Common myeloid progenitor, CD34-positive (primary cell): ENCODE measurements at regions not wholly inside any gene's neighbourhood (a gene's known extent, or its start where the extent isn't known, plus 50 kb on each side); places are given as distances from the start of the nearest gene placed in this dataset.

Experiments used
- CTCF ChIA-PET: fragments of 350-600 bp; sonication (Branson Sonifier 250); formaldehyde crosslinking; loops from one replicate; lab custom pipeline; 2021; ENCODE audit warnings: antibody characterized with exemption; lab: Charles Lee
- POLR2A ChIA-PET: fragments of 350-600 bp; sonication (Branson Sonifier 250); formaldehyde crosslinking; loops from one replicate; lab custom pipeline; 2021; ENCODE audit warnings: antibody characterized with exemption; lab: Charles Lee
- DNase-seq, 3 donors: peaks; one replicate each; pipeline versions ENCODE4 v3.0.0 to v3.0.0-alpha.2; 2013
- H3K27ac ChIP-seq, 2 experiments: 1 replicate in 1 of 2; 2 replicates in 1 of 2; pipeline ENCODE4 v1.7.0; 2013; ENCODE audit warnings: inconsistent platforms in 2 of 2, low read length in 2 of 2, mild to moderate bottlenecking in 2 of 2, low read depth in 1 of 2, moderate library complexity in 1 of 2; ENCODE audit not compliant: severe bottlenecking in 2 of 2, insufficient read depth in 1 of 2, poor library complexity in 1 of 2
- H3K27me3 ChIP-seq, 5 experiments: replicated peaks in 2 of 5; 1 replicate in 3 of 5; 2 replicates in 2 of 5; pipeline versions ENCODE4 v1.6.1 to v1.7.0; 2013; ENCODE audit warnings: low read length in 4 of 5, mild to moderate bottlenecking in 2 of 5, moderate library complexity in 2 of 5, inconsistent platforms in 1 of 5; ENCODE audit not compliant: insufficient read depth in 5 of 5, control insufficient read depth in 4 of 5
- H3K36me3 ChIP-seq, 4 experiments: 1 replicate in 2 of 4; 2 replicates in 2 of 4; pipeline versions ENCODE4 v1.6.1 to v1.7.0; 2013; ENCODE audit warnings: low read length in 3 of 4, control low read depth in 1 of 4, mild to moderate bottlenecking in 1 of 4; ENCODE audit not compliant: control insufficient read depth in 4 of 4, insufficient read depth in 4 of 4
- H3K4me1 ChIP-seq, 4 experiments: 1 replicate in 3 of 4; 2 replicates in 1 of 4; pipeline versions ENCODE4 v1.6.1 to v1.7.1; 2013; ENCODE audit warnings: low read length in 3 of 4, mild to moderate bottlenecking in 3 of 4, control low read depth in 1 of 4, inconsistent platforms in 1 of 4, moderate library complexity in 1 of 4; ENCODE audit not compliant: control insufficient read depth in 4 of 4, insufficient read depth in 4 of 4; ENCODE audit errors: control extremely low read depth in 1 of 4
- H3K4me3 ChIP-seq, 7 experiments: 1 replicate in 4 of 7; 2 replicates in 3 of 7; pipeline versions ENCODE4 v1.5.1 to v1.7.0; 2013; ENCODE audit warnings: mild to moderate bottlenecking in 7 of 7, low read length in 6 of 7, moderate library complexity in 6 of 7, inconsistent platforms in 2 of 7, low read depth in 2 of 7, control low read depth in 1 of 7; ENCODE audit not compliant: insufficient read depth in 4 of 7, control insufficient read depth in 1 of 7; ENCODE audit errors: extremely low read depth in 1 of 7
- H3K9me3 ChIP-seq, 5 experiments: 1 replicate in 4 of 5; 2 replicates in 1 of 5; pipeline versions ENCODE4 v1.6.1 to v1.7.1; 2013; ENCODE audit warnings: low read length in 4 of 5, mild to moderate bottlenecking in 2 of 5, inconsistent platforms in 1 of 5, low read depth in 1 of 5, moderate library complexity in 1 of 5; ENCODE audit not compliant: control insufficient read depth in 4 of 5, insufficient read depth in 2 of 5; ENCODE audit errors: control extremely low read depth in 1 of 5
- WGBS: methylation state at CpG from one replicate; pipeline ENCODE4 v1.1.5; 2013; ENCODE audit not compliant: insufficient coverage; 5-methylcytosine and 5-hydroxymethylcytosine counted together

DNA sequence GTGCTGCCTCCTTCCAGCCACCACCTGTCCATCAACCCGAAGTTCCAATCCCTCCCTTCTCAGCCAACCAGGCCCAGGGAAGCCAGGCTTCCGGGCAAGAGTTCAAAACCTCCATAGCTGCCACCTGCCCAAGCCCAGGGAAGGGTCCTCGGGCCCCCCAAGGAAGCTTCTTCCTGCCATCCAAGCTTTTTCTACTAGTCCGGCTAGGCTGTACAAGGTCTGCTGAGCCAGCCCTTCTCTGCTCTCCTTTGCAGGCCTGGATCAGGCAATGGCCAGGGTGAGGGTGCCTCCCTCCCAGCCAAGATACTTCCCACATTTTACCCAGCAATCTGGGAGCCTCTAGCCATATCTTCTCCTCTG is 96.2 kb downstream of the PJA1 start:
- ChIA-PET CTCF (interaction anchor here (0.6 kb wide), 1 partner anchor 42 kb away, joined by 3 read pairs; no protein-coding TSS in a partner anchor), POLR2A (no interaction called here)
- WGBS, result 92% methylated on average over 2 of the region's 4 CpGs
- H3K4me3 ChIP-seq, result no peak overlapping the region
- no peaks in the 10 kb centered on the region for H3K9me3 ChIP-seq
- H3K27me3 ChIP-seq, result peaks cover 0 to 15% (median 0%) of the 10 kb centered on the region in 5 experiments
- H3K36me3 ChIP-seq, result no peaks in the 10 kb centered on the region
- no peaks in the 10 kb centered on the region for H3K4me1 ChIP-seq
- no peak overlapping the region for H3K27ac ChIP-seq
- no peak for DNase-seq

GRCh38 chrX:69068301-69069085 is 96.8 kb downstream of the PJA1 start:
- 88% methylated on average over 6 of the region's 7 CpGs for WGBS
- Histone ChIP-seq H3K27ac (no peak overlapping the region), H3K9me3 (peaks cover 0 to 3% (median 0%) of the 10 kb centered on the region in 5 experiments), H3K4me3 (no peak overlapping the region), H3K4me1 (no peaks in the 10 kb centered on the region), H3K27me3 (peaks cover 0 to 21% (median 0%) of the 10 kb centered on the region in 5 experiments), H3K36me3 (no peaks in the 10 kb centered on the region)
- ChIA-PET CTCF (interaction anchor here (0.6 kb wide), 1 partner anchor 41 kb away, joined by 3 read pairs; no protein-coding TSS in a partner anchor), POLR2A (no interaction called here)
- DNase-seq, result no peak

DNA sequence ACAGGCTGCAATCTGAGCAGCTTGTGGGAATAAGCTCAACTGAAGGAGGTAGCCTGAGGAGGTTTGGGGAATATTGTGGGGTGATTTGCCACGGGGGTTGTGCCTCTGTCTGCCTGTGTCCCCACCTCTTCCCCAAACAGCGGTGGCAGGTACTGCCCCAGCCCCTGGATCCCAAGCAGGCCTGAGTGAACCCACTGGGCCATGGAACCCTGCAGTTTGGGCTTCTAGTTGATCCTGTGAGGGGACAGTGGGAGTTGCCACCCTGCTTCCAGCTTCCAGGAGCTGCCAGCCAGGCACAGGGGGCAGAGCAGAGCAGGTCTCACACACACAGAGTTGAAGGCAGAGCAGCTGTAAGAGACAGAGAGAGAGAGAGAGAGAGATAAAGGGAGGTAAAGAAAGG is 97.4 kb downstream of the PJA1 start:
- Histone ChIP-seq H3K9me3 (peaks cover 0 to 3% (median 0%) of the 10 kb centered on the region in 5 experiments), H3K36me3 (no peaks in the 10 kb centered on the region), H3K27me3 (peaks cover 0 to 21% (median 0%) of the 10 kb centered on the region in 5 experiments), H3K4me1 (no peaks in the 10 kb centered on the region), H3K27ac (no peak overlapping the region), H3K4me3 (no peak overlapping the region)
- no peak for DNase-seq
- ChIA-PET POLR2A (no interaction called here), CTCF (no interaction called here)
- no CpG with 5 or more reads among the region's 2 CpGs for WGBS

DNA sequence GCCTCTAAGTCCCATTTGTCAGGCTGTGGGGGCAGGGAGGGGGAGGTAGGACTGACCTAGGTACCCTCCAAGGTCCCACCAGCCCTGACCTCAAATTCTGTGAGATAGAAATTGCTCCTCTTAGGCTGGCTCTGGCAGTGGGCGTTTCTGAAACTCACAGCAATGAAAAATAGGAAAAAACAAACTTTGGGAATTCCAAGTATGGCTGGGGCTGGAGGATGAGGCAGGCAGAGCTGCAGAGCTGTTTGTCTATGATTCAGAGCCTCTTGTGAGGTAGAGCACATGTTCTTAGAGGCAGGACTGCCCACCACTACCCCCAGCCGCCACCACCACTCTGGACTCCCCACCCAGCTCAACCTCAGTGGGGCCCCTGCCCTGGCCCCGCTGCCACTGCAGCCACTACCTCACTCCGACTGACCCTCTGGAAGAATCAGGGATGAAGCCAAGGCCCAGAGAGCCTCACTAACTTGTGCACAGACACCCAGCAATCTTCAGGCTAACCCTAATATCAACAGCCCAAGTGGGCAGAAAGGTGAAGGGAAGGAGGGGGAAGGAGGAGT is 98.2 kb downstream of the PJA1 start:
- CTCF ChIA-PET, result no interaction called here
- DNase-seq, result no peak
- H3K4me1 ChIP-seq, result no peaks in the 10 kb centered on the region
- H3K9me3 ChIP-seq, result peaks cover 0 to 3% (median 0%) of the 10 kb centered on the region in 5 experiments
- H3K4me3 ChIP-seq, result no peak overlapping the region
- POLR2A ChIA-PET, result no interaction called here
- H3K27ac ChIP-seq, result no peak overlapping the region
- peaks cover 0 to 19% (median 0%) of the 10 kb centered on the region in 5 experiments for H3K27me3 ChIP-seq
- WGBS, result 100% methylated on average over 2 of the region's 4 CpGs
- no peaks in the 10 kb centered on the region for H3K36me3 ChIP-seq

- Histone ChIP-seq H3K27ac (no peak overlapping the region), H3K36me3 (no peaks in the 10 kb centered on the region), H3K4me3 (no peak overlapping the region), H3K4me1 (no peaks in the 10 kb centered on the region), H3K27me3 (peaks cover 0 to 18% (median 0%) of the 10 kb centered on the region in 5 experiments), H3K9me3 (peaks cover 0 to 3% (median 0%) of the 10 kb centered on the region in 5 experiments)
- CTCF ChIA-PET, result no interaction called here
- no peak for DNase-seq
- WGBS, result 80% methylated on average over 6 of the region's 7 CpGs
- POLR2A ChIA-PET, result no interaction called here
These were observed 99.1 kb downstream of the PJA1 start for GRCh38 chrX:69066021-69066757.

GRCh38 chrX:69065451-69065850 is 99.8 kb downstream of the PJA1 start:
- no peak for DNase-seq

More at GRCh38 chrX:69065451-69065850, 99.8 kb downstream of the PJA1 start:
- WGBS, result 78% methylated on average over 1 of the region's 1 CpG
- Histone ChIP-seq H3K27ac (no peak overlapping the region), H3K36me3 (no peaks in the 10 kb centered on the region), H3K4me3 (no peak overlapping the region), H3K9me3 (peaks cover 0 to 3% (median 0%) of the 10 kb centered on the region in 5 experiments), H3K27me3 (peaks cover 0 to 13% (median 0%) of the 10 kb centered on the region in 5 experiments), H3K4me1 (no peaks in the 10 kb centered on the region)
- POLR2A ChIA-PET, result no interaction called here
- CTCF ChIA-PET, result no interaction called here
